Stomach (tissue), 8 donors: ENCODE measurements at regions not wholly inside any gene's neighbourhood (a gene's known extent, or its start where the extent isn't known, plus 50 kb on each side); places are given as distances from the start of the nearest gene placed in this dataset.

Source experiments
- DNase-seq, 2 donors: peaks; one replicate each; pipeline versions ENCODE4 v3.0.0 to v3.0.0-alpha.2; 2013 to 2019
- H3K27ac ChIP-seq, 5 donors: fragments of 200-600 bp in 4 of 5; sonication (generic) in 4 of 5; one replicate each; pipeline ENCODE4 v1.5.1; 2013 to 2019; ENCODE audit warnings: mild to moderate bottlenecking in 1 of 5, moderate library complexity in 1 of 5
- H3K27me3 ChIP-seq, 3 donors: fragments of 200-600 bp; sonication (generic); one replicate each; pipeline ENCODE4 v1.5.1; 2017 to 2019; ENCODE audit warnings: mixed run types in 1 of 3
- H3K36me3 ChIP-seq, 4 donors: fragments of 200-600 bp; sonication (generic); 1 replicate in 3 of 4; 2 replicates in 1 of 4; pipeline ENCODE4 v1.5.1; 2016 to 2019
- H3K4me1 ChIP-seq, 4 donors: fragments of 200-600 bp; sonication (generic); one replicate each; pipeline ENCODE4 v1.5.1; 2016 to 2019
- H3K4me3 ChIP-seq, 4 donors: fragments of 200-600 bp; sonication (generic) in 3 of 4; one replicate each; pipeline ENCODE4 v1.5.1; 2016 to 2019; ENCODE audit warnings: mild to moderate bottlenecking in 1 of 4
- H3K9me3 ChIP-seq, 4 donors: fragments of 200-600 bp; sonication (generic); one replicate each; pipeline ENCODE4 v1.5.1; 2016 to 2019
- EP300 ChIP-seq: sonication (generic); formaldehyde crosslinking; IDR thresholded peaks from one replicate; pipeline ENCODE4 v1.6.1; 2017; ENCODE audit warnings: antibody characterized with exemption
- POLR2A ChIP-seq, 4 donors: fragments of 450-650 bp; IDR thresholded peaks; one replicate each; pipeline ENCODE4 v1.6.1; 2016; ENCODE audit warnings: antibody characterized with exemption in 4 of 4, control low read depth in 2 of 4, mild to moderate bottlenecking in 1 of 4, moderate library complexity in 1 of 4
- POLR2AphosphoS5 ChIP-seq, 3 donors: sonication (generic); formaldehyde crosslinking; IDR thresholded peaks; one replicate each; pipeline ENCODE4 v1.6.1; 2016; ENCODE audit warnings: antibody characterized with exemption in 3 of 3
- WGBS, 5 donors: extraction: QIAGEN DNeasy Blood & Tissue Kit in 3 of 5; methylation state at CpG; one replicate each; pipeline versions ENCODE4 v1.1.5 to v1.1.7; 2013 to 2018; 5-methylcytosine and 5-hydroxymethylcytosine counted together
- intact Hi-C: fragments of 100-400 bp; cut with DNase I; formaldehyde crosslinking; loops from one replicate; pipeline ENCODE4 v1.15.1; 2023; ENCODE audit warnings: low total_unique reads
- TF ChIP-seq, protein P1 (sequence below), 7 experiments: fragments of 450-650 bp in 4 of 7; fragments of 200-600 bp in 3 of 7; sonication (generic) in 3 of 7; IDR thresholded peaks; one replicate each; pipeline ENCODE4 v1.5.1; 2016 to 2019; ENCODE audit warnings: antibody characterized with exemption in 7 of 7, control low read depth in 2 of 7, mild to moderate bottlenecking in 1 of 7
- donor health status: healthy with polysubstance abuse.
- donor health status: Bipolar disorder and iron deficiency.
- donor health status: healthy.

DNA sequence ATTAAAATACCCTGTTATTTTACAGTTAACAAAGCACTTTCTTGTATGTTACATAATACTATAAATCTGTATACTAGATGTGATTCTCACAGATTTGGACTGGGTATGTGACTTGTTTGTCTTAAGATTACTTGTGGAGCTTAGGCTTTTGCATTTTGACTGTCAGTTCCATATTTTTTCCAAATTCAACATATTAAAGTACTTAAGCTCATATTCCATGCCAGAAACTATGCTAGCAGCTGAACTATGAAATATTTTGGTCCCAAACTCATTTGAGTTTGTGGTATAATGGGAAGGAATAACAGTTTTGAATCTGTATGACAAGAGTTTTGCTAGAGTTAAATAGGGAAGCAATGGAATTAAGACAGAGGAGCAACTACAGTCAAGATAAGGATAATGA lies 841.4 kb downstream of the JRKL start:
- no peak overlapping the region for H3K27ac ChIP-seq
- intact Hi-C loops, result no loop called here
- no peaks in the 10 kb centered on the region for H3K4me1 ChIP-seq
- no peaks in the 10 kb centered on the region for H3K9me3 ChIP-seq
- no peaks in the 10 kb centered on the region for H3K27me3 ChIP-seq
- H3K4me3 ChIP-seq, result no peak overlapping the region
- no peak for TF ChIP-seq POLR2AphosphoS5 (IDR thresholded peaks at IDR 0.05)
- TF ChIP-seq, protein P1, sequence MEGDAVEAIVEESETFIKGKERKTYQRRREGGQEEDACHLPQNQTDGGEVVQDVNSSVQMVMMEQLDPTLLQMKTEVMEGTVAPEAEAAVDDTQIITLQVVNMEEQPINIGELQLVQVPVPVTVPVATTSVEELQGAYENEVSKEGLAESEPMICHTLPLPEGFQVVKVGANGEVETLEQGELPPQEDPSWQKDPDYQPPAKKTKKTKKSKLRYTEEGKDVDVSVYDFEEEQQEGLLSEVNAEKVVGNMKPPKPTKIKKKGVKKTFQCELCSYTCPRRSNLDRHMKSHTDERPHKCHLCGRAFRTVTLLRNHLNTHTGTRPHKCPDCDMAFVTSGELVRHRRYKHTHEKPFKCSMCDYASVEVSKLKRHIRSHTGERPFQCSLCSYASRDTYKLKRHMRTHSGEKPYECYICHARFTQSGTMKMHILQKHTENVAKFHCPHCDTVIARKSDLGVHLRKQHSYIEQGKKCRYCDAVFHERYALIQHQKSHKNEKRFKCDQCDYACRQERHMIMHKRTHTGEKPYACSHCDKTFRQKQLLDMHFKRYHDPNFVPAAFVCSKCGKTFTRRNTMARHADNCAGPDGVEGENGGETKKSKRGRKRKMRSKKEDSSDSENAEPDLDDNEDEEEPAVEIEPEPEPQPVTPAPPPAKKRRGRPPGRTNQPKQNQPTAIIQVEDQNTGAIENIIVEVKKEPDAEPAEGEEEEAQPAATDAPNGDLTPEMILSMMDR (IDR thresholded peaks at IDR 0.05), result no peak
- TF ChIP-seq EP300, result no peak
- no peak for TF ChIP-seq POLR2A (IDR thresholded peaks at IDR 0.05)
- H3K36me3 ChIP-seq, result no peaks in the 10 kb centered on the region
- peak in 1 of 2 donors; percentile 15 for DNase-seq

DNA sequence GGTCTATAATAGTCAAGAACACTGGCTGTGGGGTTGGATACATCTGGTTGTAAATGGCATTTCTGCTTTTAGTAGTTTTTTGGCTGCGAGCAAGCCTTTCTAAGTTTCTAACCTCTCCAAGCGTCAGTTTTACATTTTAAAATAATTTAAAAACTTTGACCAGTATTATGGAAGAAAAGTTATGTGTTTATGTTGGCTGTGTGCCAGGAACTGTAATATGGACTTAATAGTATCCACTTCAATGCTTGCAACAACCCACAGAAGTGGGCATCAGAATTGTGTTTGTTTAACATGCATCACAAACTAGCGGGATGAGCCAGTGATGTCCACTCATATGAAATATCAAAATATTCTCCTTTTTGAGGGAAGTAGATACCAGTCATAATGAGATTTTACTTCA lies 844.2 kb downstream of the JRKL start:
- no peak overlapping the region for H3K4me3 ChIP-seq
- H3K27me3 ChIP-seq, result no peaks in the 10 kb centered on the region
- WGBS, 5 donors, result 59 to 74% (median 70%) methylated on average over 3 of the region's 3 CpGs
- H3K4me1 ChIP-seq, result no peaks in the 10 kb centered on the region
- H3K9me3 ChIP-seq, result no peaks in the 10 kb centered on the region
- intact Hi-C loops, result no loop called here
- H3K36me3 ChIP-seq, result no peaks in the 10 kb centered on the region
- no peak for DNase-seq
- TF ChIP-seq POLR2A (IDR thresholded peaks at IDR 0.05) (no peak), EP300 (no peak), POLR2AphosphoS5 (IDR thresholded peaks at IDR 0.05) (no peak)
- no peak overlapping the region for H3K27ac ChIP-seq

DNA sequence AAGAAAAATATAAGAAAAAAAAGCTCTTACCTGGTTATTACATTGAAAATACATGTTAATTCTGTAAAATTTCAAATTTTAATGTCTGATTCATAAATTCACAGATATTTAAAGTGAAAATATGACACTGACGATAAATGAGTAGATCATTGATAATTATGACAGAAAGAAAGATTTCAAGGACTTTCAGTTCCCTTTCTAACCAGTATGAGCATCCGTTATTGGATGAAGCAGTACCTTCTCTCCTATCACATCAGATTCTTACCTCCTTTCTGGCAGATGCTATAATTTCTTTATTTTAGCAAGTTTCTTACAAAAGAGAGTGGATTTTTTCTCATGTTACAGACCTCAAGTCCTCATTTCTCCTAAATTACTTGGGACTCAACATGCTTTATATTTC lies 847.3 kb downstream of the JRKL start:
- 79 to 85% (median 82%) methylated on average over 2 of the region's 2 CpGs for WGBS, 5 donors
- no peak for TF ChIP-seq POLR2AphosphoS5 (IDR thresholded peaks at IDR 0.05)
- TF ChIP-seq EP300, result no peak
- no peak for TF ChIP-seq POLR2A (IDR thresholded peaks at IDR 0.05)
- TF ChIP-seq, protein P1 (IDR thresholded peaks at IDR 0.05), result no peak
- intact Hi-C loops, result no loop called here
- Histone ChIP-seq H3K4me1 (no peaks in the 10 kb centered on the region), H3K4me3 (no peak overlapping the region), H3K27me3 (no peaks in the 10 kb centered on the region), H3K9me3 (no peaks in the 10 kb centered on the region), H3K27ac (no peak overlapping the region), H3K36me3 (no peaks in the 10 kb centered on the region)
- no peak for DNase-seq

DNA sequence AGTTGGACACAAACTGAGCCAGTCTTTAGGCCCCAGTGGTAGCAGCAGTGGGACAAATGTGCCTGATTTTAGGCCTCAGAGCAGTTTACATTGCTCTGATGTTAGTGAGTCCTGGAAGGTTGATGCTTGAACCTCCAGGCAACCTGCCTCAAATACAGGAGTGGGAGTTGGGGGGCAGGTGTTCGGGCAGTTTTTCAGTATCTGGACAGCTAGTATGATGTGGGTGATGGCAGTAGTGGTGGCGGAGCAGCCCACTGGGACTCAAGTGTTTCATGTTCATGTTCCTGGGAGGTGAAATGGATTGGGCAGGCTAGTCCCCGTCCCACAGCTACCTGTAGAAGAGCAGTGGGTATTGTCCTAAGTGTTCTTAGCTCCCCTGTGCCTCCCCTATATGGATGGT lies 857.8 kb downstream of the JRKL start:
- TF ChIP-seq POLR2A (IDR thresholded peaks at IDR 0.05) (no peak), EP300 (no peak), POLR2AphosphoS5 (IDR thresholded peaks at IDR 0.05) (no peak)
- TF ChIP-seq, protein P1 (IDR thresholded peaks at IDR 0.05), result no peak
- 72 to 82% (median 78%) methylated on average over 3 of the region's 3 CpGs for WGBS, 5 donors
- H3K36me3 ChIP-seq, result no peaks in the 10 kb centered on the region
- DNase-seq, result no peak
- H3K9me3 ChIP-seq, result peaks cover 0 to 6% (median 2%) of the 10 kb centered on the region in 4 donors
- H3K27me3 ChIP-seq, result no peaks in the 10 kb centered on the region
- no peak overlapping the region for H3K27ac ChIP-seq
- intact Hi-C loops, result no loop called here
- no peak overlapping the region for H3K4me3 ChIP-seq
- no peaks in the 10 kb centered on the region for H3K4me1 ChIP-seq

DNA sequence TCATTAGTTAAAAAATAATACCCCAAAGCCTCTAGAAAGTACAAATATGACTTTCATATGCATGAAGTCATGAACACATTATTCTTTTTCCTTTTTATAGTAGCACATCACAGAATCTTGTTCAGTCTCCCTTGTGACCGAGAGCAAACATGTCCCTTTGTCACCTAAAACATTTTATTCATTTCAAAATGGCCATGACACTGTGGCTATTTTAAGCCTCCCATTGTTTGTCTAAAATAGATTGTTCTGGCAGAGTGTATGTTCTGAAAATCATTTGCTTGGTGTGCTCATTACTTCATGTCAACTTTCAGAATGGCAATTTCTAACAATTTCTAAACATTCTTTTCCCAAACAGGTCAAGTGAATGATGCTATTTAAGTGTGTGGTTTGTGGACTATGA lies 865.0 kb downstream of the JRKL start:
- no peak for TF ChIP-seq EP300
- TF ChIP-seq POLR2AphosphoS5 (IDR thresholded peaks at IDR 0.05), result no peak
- no peak for TF ChIP-seq POLR2A (IDR thresholded peaks at IDR 0.05)
- TF ChIP-seq, protein P1 (IDR thresholded peaks at IDR 0.05), result no peak
- Histone ChIP-seq H3K4me3 (no peak overlapping the region), H3K27ac (no peak overlapping the region), H3K9me3 (no peaks in the 10 kb centered on the region), H3K36me3 (no peaks in the 10 kb centered on the region), H3K27me3 (no peaks in the 10 kb centered on the region), H3K4me1 (no peaks in the 10 kb centered on the region)
- intact Hi-C loops, result no loop called here
- peak in 1 of 2 donors; percentile 4 for DNase-seq
- WGBS, 5 donors, result 32 to 68% (median 50%) methylated on average over 1 of the region's 1 CpG
